ENCODE measurements at regions not wholly inside any gene's neighbourhood (a gene's known extent, or its start where the extent isn't known, plus 50 kb on each side); places are given as distances from the start of the nearest gene placed in this dataset.
"Not testable (repeated sequence)": the region's sequence is repeated elsewhere in the genome, so short reads cannot be mapped to it uniquely, and the experiment has no call there.

DNA sequence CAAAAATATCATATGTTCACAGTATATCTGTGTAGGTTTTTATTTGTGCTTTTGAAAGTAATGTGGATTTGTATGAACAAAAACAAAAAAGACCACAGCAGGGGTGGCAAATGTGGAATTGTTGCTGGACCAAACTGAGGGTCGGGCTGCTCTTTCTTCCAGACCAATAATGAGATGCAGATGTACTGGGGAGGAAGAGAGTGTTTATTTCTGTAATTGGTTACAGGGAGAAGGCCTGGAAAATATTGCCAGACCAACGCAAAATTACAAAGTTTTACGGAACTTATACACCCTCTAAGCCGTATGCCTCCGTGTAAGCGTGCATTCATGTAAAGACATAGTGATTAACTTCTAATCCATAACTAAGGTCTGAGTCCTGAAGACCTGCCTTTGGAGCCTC lies 353.9 kb upstream of the C16orf82 start:
- DNase-seq (no peak), ATAC-seq (no peak)
- TF ChIP-seq, protein P1, sequence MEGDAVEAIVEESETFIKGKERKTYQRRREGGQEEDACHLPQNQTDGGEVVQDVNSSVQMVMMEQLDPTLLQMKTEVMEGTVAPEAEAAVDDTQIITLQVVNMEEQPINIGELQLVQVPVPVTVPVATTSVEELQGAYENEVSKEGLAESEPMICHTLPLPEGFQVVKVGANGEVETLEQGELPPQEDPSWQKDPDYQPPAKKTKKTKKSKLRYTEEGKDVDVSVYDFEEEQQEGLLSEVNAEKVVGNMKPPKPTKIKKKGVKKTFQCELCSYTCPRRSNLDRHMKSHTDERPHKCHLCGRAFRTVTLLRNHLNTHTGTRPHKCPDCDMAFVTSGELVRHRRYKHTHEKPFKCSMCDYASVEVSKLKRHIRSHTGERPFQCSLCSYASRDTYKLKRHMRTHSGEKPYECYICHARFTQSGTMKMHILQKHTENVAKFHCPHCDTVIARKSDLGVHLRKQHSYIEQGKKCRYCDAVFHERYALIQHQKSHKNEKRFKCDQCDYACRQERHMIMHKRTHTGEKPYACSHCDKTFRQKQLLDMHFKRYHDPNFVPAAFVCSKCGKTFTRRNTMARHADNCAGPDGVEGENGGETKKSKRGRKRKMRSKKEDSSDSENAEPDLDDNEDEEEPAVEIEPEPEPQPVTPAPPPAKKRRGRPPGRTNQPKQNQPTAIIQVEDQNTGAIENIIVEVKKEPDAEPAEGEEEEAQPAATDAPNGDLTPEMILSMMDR (IDR thresholded peaks at IDR 0.05), result no peak
- H3K9me3 ChIP-seq, result no peaks in the 10 kb centered on the region
- no peaks in the 10 kb centered on the region for H3K4me1 ChIP-seq (ENCODE audit: low read depth)
- no peak overlapping the region for H3K4me3 ChIP-seq
- intact Hi-C loops (cut with DNase I, micrococcal nuclease), result no loop called here
- no peaks in the 10 kb centered on the region for H3K36me3 ChIP-seq (ENCODE audit: low read depth)

DNA sequence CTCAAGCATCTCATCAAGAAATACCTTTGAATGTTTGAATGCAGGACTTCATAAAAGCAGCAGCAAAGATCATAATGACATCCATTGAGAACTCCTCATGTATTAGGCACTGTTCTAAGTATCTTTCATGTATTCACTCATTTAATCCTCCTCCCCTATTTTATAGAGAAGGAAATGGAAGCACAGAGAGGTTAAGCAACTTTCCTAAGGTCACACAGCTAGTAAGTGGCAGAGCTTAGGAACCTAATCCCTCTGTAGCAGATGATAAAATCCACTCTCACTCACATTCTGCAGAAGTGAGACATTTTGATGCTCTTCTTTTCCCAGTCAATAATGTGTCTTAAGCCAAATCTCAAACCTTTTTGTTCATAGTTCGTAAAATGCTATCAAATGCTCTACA lies 350.8 kb upstream of the C16orf82 start:
- TF ChIP-seq, protein P1 (IDR thresholded peaks at IDR 0.05), result no peak

DNA sequence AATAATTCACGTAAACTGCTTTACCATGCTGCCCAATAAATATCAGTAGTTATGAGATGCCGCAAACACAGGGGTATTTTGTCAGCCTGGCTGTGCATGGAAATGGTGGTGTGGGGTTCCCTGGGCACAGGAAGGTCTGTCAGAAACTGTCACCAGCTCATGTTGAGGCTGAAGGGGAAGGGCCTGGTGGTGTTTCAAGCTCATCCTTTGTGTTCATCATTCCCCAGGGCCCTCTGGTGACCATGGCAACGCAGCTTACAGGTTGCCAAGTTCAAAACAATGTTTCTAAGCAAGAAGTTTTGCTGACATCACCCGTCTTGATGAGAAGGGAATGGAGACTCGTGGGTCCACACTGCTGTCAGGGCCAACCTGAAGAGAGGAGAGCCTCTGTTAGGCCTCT lies 348.9 kb upstream of the C16orf82 start:
- H3K36me3 ChIP-seq (ENCODE audit: low read depth), result no peaks in the 10 kb centered on the region
- ATAC-seq (no peak), DNase-seq (no peak)
- intact Hi-C loops (cut with DNase I, micrococcal nuclease), result no loop called here
- no peaks in the 10 kb centered on the region for H3K4me1 ChIP-seq (ENCODE audit: low read depth)
- TF ChIP-seq, protein P1 (IDR thresholded peaks at IDR 0.05), result no peak
- no peak overlapping the region for H3K4me3 ChIP-seq
- no peaks in the 10 kb centered on the region for H3K9me3 ChIP-seq

More for the DNA sequence above, 350.8 kb upstream of the C16orf82 start:
- H3K4me3 ChIP-seq, result no peak overlapping the region
- no peaks in the 10 kb centered on the region for H3K4me1 ChIP-seq (ENCODE audit: low read depth)
- intact Hi-C loops (cut with DNase I, micrococcal nuclease), result no loop called here
- no peak for ATAC-seq
- no peaks in the 10 kb centered on the region for H3K9me3 ChIP-seq
- H3K36me3 ChIP-seq (ENCODE audit: low read depth), result no peaks in the 10 kb centered on the region
- no peak for DNase-seq

DNA sequence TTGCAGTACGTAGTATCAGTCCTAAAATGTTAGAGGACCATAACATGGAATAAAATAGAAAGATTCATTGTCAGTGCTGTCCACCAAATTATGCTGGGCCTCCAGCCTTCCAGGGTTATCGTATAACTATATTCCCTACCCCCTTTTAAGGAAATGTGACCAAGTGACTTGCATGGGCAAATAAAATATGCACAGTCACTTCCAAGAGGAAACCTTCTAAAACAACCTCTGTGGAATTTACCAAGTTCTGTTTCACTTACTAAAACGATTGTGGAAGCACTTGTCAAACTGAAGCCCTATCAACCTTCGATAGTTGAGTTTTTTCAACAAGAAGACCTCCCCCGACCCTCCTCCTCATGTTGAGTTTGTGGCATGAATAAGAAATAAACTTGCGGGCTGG lies 345.4 kb upstream of the C16orf82 start:
- H3K4me3 ChIP-seq, result no peak overlapping the region
- no peak for ATAC-seq
- TF ChIP-seq, protein P1 (IDR thresholded peaks at IDR 0.05), result no peak
- no peaks in the 10 kb centered on the region for H3K4me1 ChIP-seq (ENCODE audit: low read depth)
- no peak for DNase-seq
- no peaks in the 10 kb centered on the region for H3K9me3 ChIP-seq
- H3K36me3 ChIP-seq (ENCODE audit: low read depth), result no peaks in the 10 kb centered on the region
- intact Hi-C loops (cut with DNase I, micrococcal nuclease), result no loop called here

DNA sequence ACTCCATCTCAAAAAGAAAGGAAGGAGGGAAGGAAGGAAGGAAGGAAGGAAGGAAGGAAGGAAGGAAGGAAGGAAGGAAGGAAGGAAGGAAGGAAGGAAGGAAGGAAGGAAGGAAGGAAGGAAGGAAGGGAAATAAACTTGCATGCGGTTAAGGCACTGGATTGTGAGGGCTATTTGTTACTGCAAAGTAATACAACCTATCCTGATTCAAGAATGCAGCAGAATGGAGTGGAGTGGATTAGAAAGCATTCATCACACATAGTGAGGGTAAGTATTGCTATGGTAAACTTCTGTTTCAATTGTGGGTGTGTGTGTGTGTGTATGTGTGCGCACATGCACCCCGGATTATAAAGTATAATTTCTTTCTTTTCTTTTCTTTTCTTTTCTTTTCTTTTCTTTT lies 344.8 kb upstream of the C16orf82 start:
- H3K4me1 ChIP-seq (ENCODE audit: low read depth); H3K9me3 ChIP-seq; DNase-seq; ATAC-seq; intact Hi-C loops (cut with DNase I, micrococcal nuclease); H3K4me3 ChIP-seq; H3K36me3 ChIP-seq (ENCODE audit: low read depth): not testable (repeated sequence)

DNA sequence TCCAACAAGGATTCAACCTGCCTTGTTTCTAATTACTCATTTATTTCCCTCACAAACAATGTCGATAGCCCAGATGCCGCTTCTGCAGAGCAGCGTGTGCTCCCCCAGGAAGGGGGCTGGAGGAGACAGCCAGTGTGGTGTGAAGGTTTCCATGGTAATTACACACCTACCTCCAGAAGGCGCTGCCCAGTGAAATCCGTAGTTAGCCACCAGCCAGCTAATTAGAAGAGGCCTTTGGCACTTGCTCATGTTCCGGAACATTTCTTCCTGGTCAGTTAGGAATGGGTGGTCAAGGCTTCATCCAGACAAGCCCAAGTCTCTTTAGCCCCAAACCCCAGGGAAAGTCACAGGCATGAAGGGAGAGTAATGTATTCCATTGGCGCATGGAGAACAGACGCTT lies 342.5 kb upstream of the C16orf82 start:
- no peak for ATAC-seq
- intact Hi-C loops (cut with DNase I, micrococcal nuclease), result no loop called here
- TF ChIP-seq, protein P1 (IDR thresholded peaks at IDR 0.05), result no peak

More for the DNA sequence above, 342.5 kb upstream of the C16orf82 start:
- H3K4me1 ChIP-seq (ENCODE audit: low read depth), result no peaks in the 10 kb centered on the region
- H3K9me3 ChIP-seq, result no peaks in the 10 kb centered on the region
- no peaks in the 10 kb centered on the region for H3K36me3 ChIP-seq (ENCODE audit: low read depth)
- H3K4me3 ChIP-seq, result no peak overlapping the region
- no peak for DNase-seq
